Activated T-helper 1 cell treated with anti-CD3 and anti-CD28 coated beads, Interleukin-12 subunit alpha, Interleukin-12 subunit beta, Interleukin-2, Interleukin-4 antibody, amounts not matched to agents 30 ng/mL and 10 ng/mL and 1 ng/mL, durations not matched to agents 14 hours and 24 hours and 36 hours (primary cell): ENCODE measurements at regions not wholly inside any gene's neighbourhood (a gene's known extent, or its start where the extent isn't known, plus 50 kb on each side); places are given as distances from the start of the nearest gene placed in this dataset.

Experiments used
- DNase-seq: peaks from one replicate; pipeline ENCODE4 v3.0.0; 2021; ENCODE audit warnings: low spot score
- H3K27ac Mint-ChIP-seq: one replicate; pipeline ENCODE4 v1.8.0; 2021; ENCODE audit warnings: mild to moderate bottlenecking, mixed read lengths
- H3K27me3 Mint-ChIP-seq: one replicate; pipeline ENCODE4 v1.8.0; 2022; ENCODE audit warnings: mild to moderate bottlenecking, moderate library complexity, mixed read lengths; ENCODE audit not compliant: insufficient read depth
- H3K36me3 Mint-ChIP-seq: one replicate; pipeline ENCODE4 v1.8.0; 2021; ENCODE audit warnings: low read depth, mixed read lengths
- H3K4me1 Mint-ChIP-seq: one replicate; pipeline ENCODE4 v1.8.0; 2021; ENCODE audit warnings: low read depth, mixed read lengths
- H3K4me3 Mint-ChIP-seq: one replicate; pipeline ENCODE4 v1.8.0; 2021; ENCODE audit warnings: mild to moderate bottlenecking, moderate library complexity, mixed read lengths
- H3K9me3 Mint-ChIP-seq: one replicate; pipeline ENCODE4 v1.8.0; 2021; ENCODE audit warnings: mixed read lengths
- intact Hi-C: fragments of 100-400 bp; cut with micrococcal nuclease; formaldehyde crosslinking; loops from one replicate; pipeline ENCODE4 v1.15.1; 2024

- Mint-ChIP-seq H3K27me3 (peaks cover 11% of the 10 kb centered on the region), H3K36me3 (no peaks in the 10 kb centered on the region), H3K27ac (no peak overlapping the region), H3K4me3 (no peak overlapping the region), H3K4me1 (no peaks in the 10 kb centered on the region), H3K9me3 (no peaks in the 10 kb centered on the region)
- intact Hi-C loops = no loop called here
- no peak for DNase-seq
Measured at GRCh38 chr11:59302991-59303390, 55.7 kb upstream of the OR5AN1 start.

GRCh38 chr11:59295435-59295834 is 63.3 kb upstream of the OR5AN1 start:
- no peaks in the 10 kb centered on the region for H3K36me3 Mint-ChIP-seq
- no peaks in the 10 kb centered on the region for H3K9me3 Mint-ChIP-seq
- H3K4me1 Mint-ChIP-seq = no peaks in the 10 kb centered on the region
- no peak overlapping the region for H3K4me3 Mint-ChIP-seq
- H3K27me3 Mint-ChIP-seq = peaks cover 10% of the 10 kb centered on the region
- DNase-seq = no peak
- H3K27ac Mint-ChIP-seq = no peak overlapping the region
- intact Hi-C loops = no loop called here

GRCh38 chr11:59292611-59293010 is 66.1 kb upstream of the OR5AN1 start:
- no peaks in the 10 kb centered on the region for H3K36me3 Mint-ChIP-seq
- H3K27ac Mint-ChIP-seq = no peak overlapping the region
- H3K4me1 Mint-ChIP-seq = no peaks in the 10 kb centered on the region
- peaks cover 5% of the 10 kb centered on the region for H3K27me3 Mint-ChIP-seq
- no peak overlapping the region for H3K4me3 Mint-ChIP-seq
- H3K9me3 Mint-ChIP-seq = no peaks in the 10 kb centered on the region
- intact Hi-C loops = no loop called here
- DNase-seq = no peak

GRCh38 chr11:59291228-59291627 is 67.5 kb upstream of the OR5AN1 start:
- intact Hi-C loops = no loop called here
- Mint-ChIP-seq H3K9me3 (no peaks in the 10 kb centered on the region), H3K27me3 (peaks cover 5% of the 10 kb centered on the region), H3K4me3 (no peak overlapping the region), H3K36me3 (no peaks in the 10 kb centered on the region), H3K4me1 (no peaks in the 10 kb centered on the region), H3K27ac (no peak overlapping the region)
- no peak for DNase-seq

- H3K36me3 Mint-ChIP-seq = no peaks in the 10 kb centered on the region
Measured at GRCh38 chr11:59289356-59290181, 69.1 kb upstream of the OR5AN1 start.

GRCh38 chr11:59285716-59286260 is 72.9 kb upstream of the OR5AN1 start:
- intact Hi-C loops = no loop called here
- no peak for DNase-seq
- H3K27me3 Mint-ChIP-seq = peaks cover 8% of the 10 kb centered on the region
- no peak overlapping the region for H3K4me3 Mint-ChIP-seq
- H3K27ac Mint-ChIP-seq = no peak overlapping the region
- H3K9me3 Mint-ChIP-seq = no peaks in the 10 kb centered on the region
- H3K36me3 Mint-ChIP-seq = no peaks in the 10 kb centered on the region
- peaks cover 16% of the 10 kb centered on the region for H3K4me1 Mint-ChIP-seq

More at GRCh38 chr11:59289356-59290181, 69.1 kb upstream of the OR5AN1 start:
- Mint-ChIP-seq H3K4me3 (no peak overlapping the region), H3K4me1 (peaks cover 3% of the 10 kb centered on the region), H3K9me3 (no peaks in the 10 kb centered on the region), H3K27me3 (peaks cover 12% of the 10 kb centered on the region), H3K27ac (no peak overlapping the region)
- no peak for DNase-seq
- intact Hi-C loops = no loop called here

GRCh38 chr11:59284773-59285129 is 72.0 kb upstream of the MPEG1 start:
- peaks cover 16% of the 10 kb centered on the region for H3K4me1 Mint-ChIP-seq
- H3K27me3 Mint-ChIP-seq = peaks cover 8% of the 10 kb centered on the region
- no peak for DNase-seq
- H3K9me3 Mint-ChIP-seq = no peaks in the 10 kb centered on the region
- no peak overlapping the region for H3K27ac Mint-ChIP-seq
- no peaks in the 10 kb centered on the region for H3K36me3 Mint-ChIP-seq
- no peak overlapping the region for H3K4me3 Mint-ChIP-seq
- intact Hi-C loops = loop anchor here (1.0 to 5.0 kb wide), 5 partner anchors 75 to 232 kb away; no protein-coding TSS in a partner anchor

GRCh38 chr11:59283825-59284772 is 71.4 kb upstream of the MPEG1 start:
- no peaks in the 10 kb centered on the region for H3K36me3 Mint-ChIP-seq
- no peak overlapping the region for H3K27ac Mint-ChIP-seq
- H3K4me3 Mint-ChIP-seq = peak overlapping the region; percentile 70
- peaks cover 8% of the 10 kb centered on the region for H3K27me3 Mint-ChIP-seq
- intact Hi-C loops = loop anchor here (1.0 to 5.0 kb wide), 5 partner anchors 75 to 232 kb away; no protein-coding TSS in a partner anchor
- peaks cover 16% of the 10 kb centered on the region for H3K4me1 Mint-ChIP-seq
- peak; percentile 14 for DNase-seq
- H3K9me3 Mint-ChIP-seq = no peaks in the 10 kb centered on the region

- Mint-ChIP-seq H3K27ac (no peak overlapping the region), H3K36me3 (no peaks in the 10 kb centered on the region), H3K4me3 (no peak overlapping the region), H3K27me3 (peaks cover 8% of the 10 kb centered on the region), H3K4me1 (peaks cover 16% of the 10 kb centered on the region), H3K9me3 (no peaks in the 10 kb centered on the region)
- intact Hi-C loops = loop anchor here (5.0 kb wide), 1 partner anchor 231 kb away; no protein-coding TSS in a partner anchor
- no peak for DNase-seq
Measured at GRCh38 chr11:59283311-59283710, 70.6 kb upstream of the MPEG1 start.

- Mint-ChIP-seq H3K27ac (no peak overlapping the region), H3K4me3 (no peak overlapping the region), H3K27me3 (peaks cover 13% of the 10 kb centered on the region), H3K9me3 (no peaks in the 10 kb centered on the region), H3K36me3 (no peaks in the 10 kb centered on the region), H3K4me1 (peaks cover 16% of the 10 kb centered on the region)
- intact Hi-C loops = loop anchor here (5.0 kb wide), 1 partner anchor 229 kb away; no protein-coding TSS in a partner anchor
- no peak for DNase-seq
Measured at GRCh38 chr11:59281177-59281576, 68.5 kb upstream of the MPEG1 start.

GRCh38 chr11:59273373-59273841 is 60.7 kb upstream of the MPEG1 start:
- no peak overlapping the region for H3K4me3 Mint-ChIP-seq

GRCh38 chr11:59272771-59273372 is 60.1 kb upstream of the MPEG1 start:
- Mint-ChIP-seq H3K9me3 (no peaks in the 10 kb centered on the region), H3K27ac (no peak overlapping the region), H3K36me3 (no peaks in the 10 kb centered on the region), H3K4me3 (no peak overlapping the region), H3K4me1 (peaks cover 18% of the 10 kb centered on the region), H3K27me3 (peaks cover 8% of the 10 kb centered on the region)
- no peak for DNase-seq
- intact Hi-C loops = no loop called here

More at GRCh38 chr11:59273373-59273841, 60.7 kb upstream of the MPEG1 start:
- no peaks in the 10 kb centered on the region for H3K36me3 Mint-ChIP-seq
- H3K27me3 Mint-ChIP-seq = peaks cover 8% of the 10 kb centered on the region
- intact Hi-C loops = no loop called here
- H3K4me1 Mint-ChIP-seq = peaks cover 18% of the 10 kb centered on the region
- H3K27ac Mint-ChIP-seq = no peak overlapping the region
- H3K9me3 Mint-ChIP-seq = no peaks in the 10 kb centered on the region
- DNase-seq = no peak
